ENCODE measurements at regions not wholly inside any gene's neighbourhood (a gene's known extent, or its start where the extent isn't known, plus 50 kb on each side); places are given as distances from the start of the nearest gene placed in this dataset.

- no peak overlapping the region for H3K4me3 ChIP-seq (ENCODE audit: low read depth, low read length)
- TF ChIP-seq CTCF (IDR thresholded peaks at IDR 0.05; ENCODE audit: borderline replicate concordance, insufficient read depth, low read depth, low read length): no peak
These were observed 235.0 kb downstream of the ACTL7B start for GRCh38 chr9:108620767-108621166.

- H3K4me3 ChIP-seq (ENCODE audit: low read depth, low read length): no peak overlapping the region
- no peak for TF ChIP-seq CTCF (IDR thresholded peaks at IDR 0.05; ENCODE audit: borderline replicate concordance, insufficient read depth, low read depth, low read length)
These were observed 236.8 kb downstream of the ACTL7B start for GRCh38 chr9:108618906-108619550.

GRCh38 chr9:108617676-108618075 is 238.1 kb downstream of the ACTL7B start:
- no peak for TF ChIP-seq CTCF (IDR thresholded peaks at IDR 0.05; ENCODE audit: borderline replicate concordance, insufficient read depth, low read depth, low read length)
- H3K4me3 ChIP-seq (ENCODE audit: low read depth, low read length): no peak overlapping the region

- no peak for TF ChIP-seq CTCF (IDR thresholded peaks at IDR 0.05; ENCODE audit: borderline replicate concordance, insufficient read depth, low read depth, low read length)
- H3K4me3 ChIP-seq (ENCODE audit: low read depth, low read length): no peak overlapping the region
These were observed 240.6 kb downstream of the ACTL7B start for GRCh38 chr9:108615152-108615551.

GRCh38 chr9:108612513-108612912 is 243.3 kb downstream of the ACTL7B start:
- H3K4me3 ChIP-seq (ENCODE audit: low read depth, low read length): no peak overlapping the region
- TF ChIP-seq CTCF (IDR thresholded peaks at IDR 0.05; ENCODE audit: borderline replicate concordance, insufficient read depth, low read depth, low read length): no peak

- no peak for TF ChIP-seq CTCF (IDR thresholded peaks at IDR 0.05; ENCODE audit: borderline replicate concordance, insufficient read depth, low read depth, low read length)
These were observed 245.9 kb downstream of the ACTL7B start for GRCh38 chr9:108609897-108610253.

GRCh38 chr9:108609227-108609896 is 246.4 kb downstream of the ACTL7B start:
- no peak overlapping the region for H3K4me3 ChIP-seq (ENCODE audit: low read depth, low read length)
- TF ChIP-seq CTCF (IDR thresholded peaks at IDR 0.05; ENCODE audit: borderline replicate concordance, insufficient read depth, low read depth, low read length): no peak

More at GRCh38 chr9:108609897-108610253, 245.9 kb downstream of the ACTL7B start:
- no peak overlapping the region for H3K4me3 ChIP-seq (ENCODE audit: low read depth, low read length)

All from GM12875 (cell line).